NCI-H2227 (cell line): ENCODE measurements at regions not wholly inside any gene's neighbourhood (a gene's known extent, or its start where the extent isn't known, plus 50 kb on each side); places are given as distances from the start of the nearest gene placed in this dataset.
"Not testable (repeated sequence)": the region's sequence is repeated elsewhere in the genome, so short reads cannot be mapped to it uniquely, and the experiment has no call there.

ENCODE experiments used
- DNase-seq: peaks from one replicate; lab custom pipeline; 2025; ENCODE audit not compliant: unreplicated experiment; lab: John Stamatoyannopoulos, UW

DNA sequence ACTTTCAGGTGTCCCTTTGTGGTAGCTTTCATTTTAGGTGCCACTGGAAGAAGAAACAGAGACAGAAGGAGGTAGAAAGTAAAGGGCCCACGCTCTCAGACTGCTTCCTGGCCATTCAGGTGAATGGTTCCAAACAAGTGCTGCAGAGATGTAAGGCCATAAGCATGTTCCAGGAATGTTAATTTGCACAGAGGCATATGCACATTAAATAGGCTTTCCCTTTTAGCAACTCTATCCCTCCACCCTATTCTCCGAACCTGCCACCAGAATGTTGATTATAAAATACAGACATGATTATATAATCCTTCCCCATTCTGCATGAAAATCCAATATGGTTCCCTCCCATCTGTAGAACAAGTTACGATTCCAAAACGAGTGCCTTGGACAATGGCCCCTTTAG lies 297.2 kb downstream of the C6orf118 start:
- DNase-seq: no peak

DNA sequence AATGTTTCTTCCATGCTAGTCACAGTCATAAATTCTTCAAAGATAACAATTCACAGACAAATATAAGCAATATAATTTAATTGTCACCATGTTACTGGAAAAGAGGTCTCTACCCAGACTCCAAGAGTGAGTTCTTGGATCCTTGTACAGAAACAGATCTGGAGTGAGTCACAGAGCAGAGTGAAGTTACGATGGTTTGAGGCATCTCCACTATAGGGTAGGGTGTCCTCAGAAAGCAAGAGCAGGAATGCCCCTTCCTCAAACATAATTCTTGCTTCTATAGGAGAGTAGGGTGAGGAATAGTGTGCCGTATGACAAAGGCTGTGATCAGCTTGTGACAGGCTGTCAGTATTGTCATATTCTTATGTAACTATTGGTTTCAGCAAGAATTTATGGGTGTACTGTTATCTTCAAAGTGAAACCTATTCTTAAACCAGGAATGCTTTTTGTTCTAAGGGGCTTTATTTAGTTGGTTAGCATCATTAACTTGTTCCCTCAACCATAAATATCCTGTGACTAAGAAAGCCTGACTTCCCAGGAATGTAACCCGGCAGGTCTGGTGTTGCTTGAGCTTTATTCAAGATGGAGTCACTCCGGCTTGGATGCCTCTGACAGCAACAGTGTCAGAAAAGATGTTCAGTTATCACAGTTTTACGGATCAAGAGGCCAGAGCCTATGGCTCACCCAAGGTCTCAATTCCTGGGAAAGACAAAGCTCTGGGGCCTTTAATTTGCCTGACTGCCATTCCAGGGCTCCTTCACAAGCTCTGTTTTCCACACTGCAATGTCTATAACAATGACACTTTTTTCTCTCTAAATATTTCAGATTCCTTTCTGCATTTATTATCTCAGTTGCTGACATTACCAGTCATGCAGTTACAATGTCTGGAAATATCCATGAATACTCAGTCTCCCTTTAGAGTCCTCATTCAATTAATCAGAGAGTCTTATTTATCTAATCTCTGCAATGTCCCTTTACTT lies 298.6 kb downstream of the C6orf118 start:
- DNase-seq: no peak

DNA sequence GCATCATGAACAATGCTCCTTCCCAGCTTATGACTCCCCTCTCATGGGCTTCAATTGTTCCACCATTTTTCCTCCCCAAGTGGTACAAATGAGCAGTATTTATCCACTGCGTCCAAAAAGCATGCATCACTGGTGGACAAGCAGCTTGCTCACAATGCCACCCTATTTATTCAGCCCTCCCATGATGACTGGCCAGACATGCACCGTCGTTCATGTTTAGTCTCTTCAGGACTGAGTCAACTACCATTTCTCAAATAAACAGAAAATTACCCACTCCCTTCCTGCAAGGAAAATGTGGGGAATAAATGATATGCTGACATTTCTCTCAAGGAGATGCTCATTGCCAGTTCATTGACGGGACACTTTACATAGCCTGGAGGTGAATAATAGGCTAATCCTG lies 300.4 kb downstream of the C6orf118 start:
- no peak for DNase-seq

GRCh38 chr6:165002866-165003265 lies 306.5 kb downstream of the C6orf118 start:
- DNase-seq: no peak

- no peak for DNase-seq
These were observed 307.0 kb downstream of the C6orf118 start for GRCh38 chr6:165002358-165002757.

- DNase-seq: no peak
These were observed 307.8 kb downstream of the C6orf118 start for GRCh38 chr6:165001502-165002157.

- no peak for DNase-seq
These were observed 311.1 kb downstream of the C6orf118 start for GRCh38 chr6:164998297-164998696.

GRCh38 chr6:164996838-164997237 lies 312.6 kb downstream of the C6orf118 start:
- no peak for DNase-seq

GRCh38 chr6:164991573-164991972 lies 317.8 kb downstream of the C6orf118 start:
- DNase-seq: no peak

GRCh38 chr6:164990901-164991300 lies 318.5 kb downstream of the C6orf118 start:
- DNase-seq: no peak

- no peak for DNase-seq
These were observed 327.0 kb downstream of the C6orf118 start for GRCh38 chr6:164982389-164982788.

DNA sequence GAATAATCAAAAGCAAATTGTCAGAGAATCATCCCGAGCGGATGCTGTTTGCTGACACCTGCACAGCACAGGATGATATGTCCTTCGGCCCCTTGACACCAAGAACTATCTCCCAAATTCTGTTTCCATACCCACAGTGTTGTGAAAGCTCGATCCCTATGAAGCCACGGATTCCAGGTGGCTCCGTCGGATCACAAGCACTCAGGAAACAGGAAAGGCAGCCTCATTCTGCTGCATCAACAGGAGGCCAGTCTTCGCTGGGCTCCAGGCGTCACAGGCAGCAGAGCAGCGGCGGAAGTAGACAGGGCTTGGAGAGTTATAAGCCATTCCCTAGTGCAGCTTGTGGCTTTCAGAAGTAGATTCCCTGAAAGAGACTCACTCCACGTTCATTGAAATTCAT lies 342.3 kb downstream of the C6orf118 start:
- no peak for DNase-seq

GRCh38 chr6:164962805-164963204 lies 346.6 kb downstream of the C6orf118 start:
- DNase-seq: no peak

DNA sequence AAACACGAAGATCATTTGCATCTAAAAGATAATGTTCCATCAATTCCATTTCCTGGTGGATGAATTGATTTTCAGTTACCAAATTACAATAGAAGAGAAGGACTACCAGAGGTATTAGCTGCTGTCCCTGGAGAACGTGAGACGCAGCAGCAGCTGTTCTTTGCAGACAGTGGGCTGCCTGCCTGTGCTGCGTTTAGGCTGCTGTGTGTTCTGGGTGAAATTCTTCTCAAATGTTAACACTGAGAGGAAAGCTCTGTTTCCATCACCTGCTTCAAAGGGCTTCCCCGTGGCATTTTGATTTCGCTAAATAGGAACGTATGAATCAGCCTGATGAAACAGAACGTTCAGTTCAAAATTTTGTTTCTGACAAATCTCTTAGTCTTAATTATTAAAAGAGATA lies 362.2 kb downstream of the C6orf118 start:
- no peak for DNase-seq

DNA sequence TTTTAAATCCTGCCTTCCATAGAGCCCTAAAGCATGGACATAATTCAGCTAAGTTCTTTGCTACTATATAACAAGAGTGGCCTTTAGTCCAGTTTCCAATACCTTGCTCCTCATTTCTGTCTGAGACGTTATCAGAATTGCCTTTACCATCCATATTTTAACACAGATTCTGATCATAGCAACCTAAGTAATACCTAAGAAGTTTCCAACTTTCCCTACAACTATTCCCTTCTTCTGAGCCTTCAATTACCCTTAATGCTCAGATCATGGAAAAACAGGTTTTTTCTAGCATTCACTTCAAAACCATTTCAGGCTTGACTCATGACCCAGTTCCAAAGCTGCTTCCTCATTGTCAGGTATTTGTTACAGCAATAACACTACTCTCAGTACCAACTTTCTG lies 367.1 kb downstream of the C6orf118 start:
- no peak for DNase-seq

GRCh38 chr6:164933238-164933794 lies 376.1 kb downstream of the C6orf118 start:
- not testable (repeated sequence) for DNase-seq

DNA sequence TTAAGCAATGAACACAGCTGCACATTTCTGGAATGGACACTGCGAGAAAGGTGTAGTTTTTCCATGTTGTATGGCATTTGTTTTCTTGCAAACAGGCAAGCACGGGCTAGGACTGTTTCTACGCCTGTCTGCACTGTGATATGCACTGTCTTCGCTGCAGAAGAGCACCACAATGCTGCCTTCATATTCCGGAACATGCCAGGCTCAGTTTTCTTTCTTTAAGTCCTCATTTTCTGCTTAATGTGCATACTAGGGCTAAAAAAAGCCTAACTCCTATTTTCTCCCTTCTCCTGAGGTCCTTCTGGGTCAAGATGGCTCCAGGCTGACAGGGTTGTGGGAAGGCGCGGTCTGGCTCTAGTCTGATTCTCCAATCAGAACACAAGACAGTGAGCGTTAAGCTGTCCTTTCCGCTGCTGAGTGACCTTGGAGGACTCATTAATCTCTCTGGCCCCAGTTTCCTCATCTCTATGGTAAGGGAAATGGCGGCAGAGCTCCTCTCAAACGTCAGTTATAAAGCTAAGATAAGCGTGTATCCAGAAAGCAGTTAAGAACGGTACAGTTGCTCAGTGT lies 379.9 kb downstream of the C6orf118 start:
- DNase-seq: no peak

- DNase-seq: no peak
These were observed 380.5 kb downstream of the C6orf118 start for GRCh38 chr6:164928728-164929407.

GRCh38 chr6:164928057-164928727 lies 381.2 kb downstream of the C6orf118 start:
- no peak for DNase-seq

GRCh38 chr6:164927288-164928056 lies 381.9 kb downstream of the C6orf118 start:
- DNase-seq: peak; percentile 4
